ENCODE measurements at regions not wholly inside any gene's neighbourhood (a gene's known extent, or its start where the extent isn't known, plus 50 kb on each side); places are given as distances from the start of the nearest gene placed in this dataset.

GRCh38 chr22:27293721-27294445 lies 507.7 kb downstream of the MN1 start:
- DNase-seq (ENCODE audit: low read depth in 2 of 3, low spot score in 2 of 3), result no peak

GRCh38 chr22:27295040-27295439 lies 506.5 kb downstream of the MN1 start:
- DNase-seq (ENCODE audit: low read depth in 2 of 3, low spot score in 2 of 3), result no peak

GRCh38 chr22:27295605-27296004 lies 506.0 kb downstream of the MN1 start:
- DNase-seq (ENCODE audit: low read depth in 2 of 3, low spot score in 2 of 3), result no peak

- DNase-seq (ENCODE audit: low read depth in 2 of 3, low spot score in 2 of 3), result no peak
These were observed 505.4 kb downstream of the MN1 start for GRCh38 chr22:27296091-27296675.

GRCh38 chr22:27297125-27297524 lies 504.4 kb downstream of the MN1 start:
- no peak for DNase-seq (ENCODE audit: low read depth in 2 of 3, low spot score in 2 of 3)

GRCh38 chr22:27298332-27298731 lies 503.2 kb downstream of the MN1 start:
- peak in 1 of 3 donors; percentile 16 for DNase-seq (ENCODE audit: low read depth in 2 of 3, low spot score in 2 of 3)

- no peak for DNase-seq (ENCODE audit: low read depth in 2 of 3, low spot score in 2 of 3)
These were observed 502.8 kb downstream of the MN1 start for GRCh38 chr22:27298742-27299141.

- DNase-seq (ENCODE audit: low read depth in 2 of 3, low spot score in 2 of 3), result peak in 2 of 3 donors; percentile 57 to 67
These were observed 502.1 kb downstream of the MN1 start for GRCh38 chr22:27299181-27300085.

- no peak for DNase-seq (ENCODE audit: low read depth in 2 of 3, low spot score in 2 of 3)
These were observed 500.8 kb downstream of the MN1 start for GRCh38 chr22:27300536-27301285.

- DNase-seq (ENCODE audit: low read depth in 2 of 3, low spot score in 2 of 3), result no peak
These were observed 499.1 kb downstream of the MN1 start for GRCh38 chr22:27302501-27302900.

- no peak for DNase-seq (ENCODE audit: low read depth in 2 of 3, low spot score in 2 of 3)
These were observed 497.8 kb downstream of the MN1 start for GRCh38 chr22:27303718-27304117.

GRCh38 chr22:27306771-27307170 lies 494.8 kb downstream of the MN1 start:
- no peak for DNase-seq (ENCODE audit: low read depth in 2 of 3, low spot score in 2 of 3)

GRCh38 chr22:27307545-27308247 lies 493.9 kb downstream of the MN1 start:
- no peak for DNase-seq (ENCODE audit: low read depth in 2 of 3, low spot score in 2 of 3)

- no peak for DNase-seq (ENCODE audit: low read depth in 2 of 3, low spot score in 2 of 3)
These were observed 493.0 kb downstream of the MN1 start for GRCh38 chr22:27308513-27308912.

GRCh38 chr22:27309697-27310096 lies 491.9 kb downstream of the MN1 start:
- DNase-seq (ENCODE audit: low read depth in 2 of 3, low spot score in 2 of 3), result no peak

GRCh38 chr22:27310966-27311697 lies 490.4 kb downstream of the MN1 start:
- no peak for DNase-seq (ENCODE audit: low read depth in 2 of 3, low spot score in 2 of 3)

- no peak for DNase-seq (ENCODE audit: low read depth in 2 of 3, low spot score in 2 of 3)
These were observed 489.6 kb downstream of the MN1 start for GRCh38 chr22:27311698-27312550.

GRCh38 chr22:27312565-27312964 lies 489.0 kb downstream of the MN1 start:
- no peak for DNase-seq (ENCODE audit: low read depth in 2 of 3, low spot score in 2 of 3)

Data from hematopoietic multipotent progenitor cell (in vitro differentiated cells).